Astrocyte of the cerebellum (primary cell): ENCODE measurements at regions not wholly inside any gene's neighbourhood (a gene's known extent, or its start where the extent isn't known, plus 50 kb on each side); places are given as distances from the start of the nearest gene placed in this dataset.
A peak's percentile ranks its signal among the peaks of the same experiment; 100 is the strongest.

Experiments used
- DNase-seq: peaks from one replicate; pipeline ENCODE4 v3.0.0-alpha.2; 2011; ENCODE audit warnings: low read depth
- H3K4me3 ChIP-seq: 2 replicates; pipeline ENCODE4 v1.5.1; 2011; ENCODE audit warnings: mild to moderate bottlenecking, low read depth, low read length, moderate library complexity
- CTCF ChIP-seq: IDR thresholded peaks from 2 replicates; pipeline ENCODE4 v1.5.1; 2012; ENCODE audit warnings: low read length, low read depth, moderate library complexity, mild to moderate bottlenecking; ENCODE audit errors: missing control alignments
- in situ Hi-C: cut with HindIII; loops from 2 replicates; pipeline ENCODE4 v1.10.0; 2017; ENCODE audit warnings: low sequenced_read_pairs

DNA sequence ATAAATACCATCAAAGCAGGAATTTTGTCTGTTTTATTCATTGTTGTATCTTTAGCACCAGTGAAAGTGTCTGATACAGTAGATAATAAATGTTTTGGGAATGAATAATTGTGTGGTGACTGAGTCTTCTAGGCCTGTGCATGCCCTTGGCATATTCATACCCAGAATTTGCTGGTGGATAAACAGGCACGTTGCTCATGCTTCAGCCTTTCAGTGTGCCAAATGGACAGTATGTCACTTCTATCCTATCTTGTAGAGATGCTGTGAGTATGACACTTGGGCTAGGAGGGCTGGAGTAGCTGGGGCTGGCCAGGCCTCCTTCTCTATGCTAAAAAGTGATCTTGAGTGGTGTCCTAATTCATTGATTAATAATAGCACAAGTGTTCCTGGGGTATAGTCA is 287.3 kb upstream of the DDI1 start:
- no peak for DNase-seq
- H3K4me3 ChIP-seq: no peak overlapping the region
- in situ Hi-C loops: no loop called here
- TF ChIP-seq CTCF: no peak

- no peak overlapping the region for H3K4me3 ChIP-seq
- DNase-seq: no peak
- TF ChIP-seq CTCF: no peak
- in situ Hi-C loops: no loop called here
Measured at GRCh38 chr11:103768816-103769215, 267.6 kb upstream of the DDI1 start.

- in situ Hi-C loops: no loop called here
- no peak for TF ChIP-seq CTCF
- H3K4me3 ChIP-seq: no peak overlapping the region
- DNase-seq: no peak
Measured at GRCh38 chr11:103773059-103773458, 263.4 kb upstream of the DDI1 start.

GRCh38 chr11:103773537-103773936 is 262.9 kb upstream of the DDI1 start:
- in situ Hi-C loops: no loop called here
- TF ChIP-seq CTCF: no peak
- no peak for DNase-seq
- no peak overlapping the region for H3K4me3 ChIP-seq

GRCh38 chr11:103779054-103779453 is 257.4 kb upstream of the DDI1 start:
- H3K4me3 ChIP-seq: no peak overlapping the region
- peak; percentile 54 for DNase-seq
- in situ Hi-C loops: no loop called here
- no peak for TF ChIP-seq CTCF

DNA sequence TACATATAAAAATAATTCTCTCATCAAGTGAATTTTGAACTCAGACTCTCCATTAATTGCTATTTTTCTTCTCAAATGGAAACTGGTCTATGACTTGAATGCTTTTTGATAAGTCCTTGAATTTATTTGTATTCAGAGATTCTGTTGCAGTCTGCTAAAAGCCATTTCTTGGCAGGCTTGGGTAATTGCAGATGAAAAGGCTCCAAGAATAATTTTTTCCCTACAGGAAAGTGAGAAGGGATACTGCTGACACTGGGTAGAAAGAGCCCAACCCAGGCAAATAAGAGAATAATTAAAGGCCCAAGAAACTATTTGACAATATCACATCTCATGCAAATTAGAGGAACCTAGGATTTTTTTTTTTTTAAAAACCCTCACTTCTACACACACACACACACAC is 246.5 kb upstream of the DDI1 start:
- no peak for TF ChIP-seq CTCF
- H3K4me3 ChIP-seq: no peak overlapping the region
- DNase-seq: no peak
- in situ Hi-C loops: no loop called here

DNA sequence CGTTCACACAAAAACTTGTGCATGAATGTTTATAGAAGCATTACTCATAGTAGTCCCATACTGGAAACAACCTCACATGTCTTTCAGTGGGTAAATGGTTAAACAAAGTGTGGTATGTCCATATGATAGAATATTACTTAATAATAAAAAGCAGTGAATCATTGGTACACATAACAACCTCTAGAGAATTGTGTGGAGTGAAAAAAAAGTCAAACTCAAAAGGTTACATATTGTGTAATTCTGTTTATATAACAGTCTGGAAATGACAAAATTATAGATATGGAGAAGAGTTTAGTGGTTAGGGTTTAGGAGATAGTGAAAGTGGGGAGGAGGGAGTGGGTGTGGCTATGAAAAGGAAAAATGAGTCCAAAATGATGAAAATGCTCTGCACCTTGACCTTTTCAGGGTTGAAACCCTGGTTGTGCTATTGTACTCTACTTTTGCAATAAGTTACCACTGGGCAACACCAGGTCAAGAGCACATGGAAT is 243.4 kb upstream of the DDI1 start:
- H3K4me3 ChIP-seq: no peak overlapping the region
- in situ Hi-C loops: no loop called here
- TF ChIP-seq CTCF: no peak
- no peak for DNase-seq
